ENCODE measurements at regions not wholly inside any gene's neighbourhood (a gene's known extent, or its start where the extent isn't known, plus 50 kb on each side); places are given as distances from the start of the nearest gene placed in this dataset.
"Not testable (repeated sequence)": the region's sequence is repeated elsewhere in the genome, so short reads cannot be mapped to it uniquely, and the experiment has no call there.

DNA sequence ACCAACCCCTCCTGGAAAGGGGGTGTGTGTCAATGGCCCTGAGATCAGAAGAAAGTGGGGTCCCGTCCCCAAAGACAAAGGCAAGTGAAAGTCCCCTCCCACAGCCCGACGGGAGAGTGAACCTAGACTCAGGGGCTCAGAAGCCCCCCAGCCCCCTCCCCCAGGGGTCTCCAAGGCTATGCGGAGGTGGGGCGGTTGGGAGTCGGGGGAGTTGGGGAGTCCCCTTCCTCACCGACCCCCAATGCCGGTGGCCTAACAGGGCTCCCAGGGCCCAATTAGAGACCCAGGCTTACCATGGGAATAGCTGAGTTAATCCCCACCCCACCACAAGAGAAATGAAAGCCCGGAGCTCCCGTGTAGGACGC is 105.4 kb downstream of the SPATA31A6 start:
- H3K4me1 ChIP-seq; DNase-seq (ENCODE audit: low spot score in 2 of 2); H3K4me3 ChIP-seq; H3K9me3 ChIP-seq; H3K27me3 ChIP-seq; H3K36me3 ChIP-seq; intact Hi-C loops (cut with DNase I); H3K27ac ChIP-seq: not testable (repeated sequence)

DNA sequence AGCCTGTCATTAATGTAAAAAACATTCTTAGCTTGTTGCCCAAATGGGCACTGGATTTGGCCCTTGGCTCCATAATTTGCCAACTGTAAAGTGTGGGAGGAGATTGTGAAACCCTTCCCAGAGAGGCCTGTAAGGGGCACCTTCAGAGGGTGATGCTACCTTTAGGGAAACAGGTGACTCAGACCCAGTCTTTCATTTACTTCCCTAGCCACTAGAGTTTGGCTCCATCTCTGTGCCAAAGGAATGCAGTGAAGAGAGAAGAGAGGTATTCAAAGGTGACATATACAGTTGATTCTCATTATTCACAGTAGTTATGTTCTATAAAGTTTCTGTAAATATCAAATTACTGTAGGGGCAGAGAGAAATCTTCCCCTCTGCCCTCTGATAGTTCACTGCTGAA is 116.7 kb downstream of the SPATA31A6 start:
- H3K27ac ChIP-seq; intact Hi-C loops (cut with DNase I); H3K9me3 ChIP-seq; H3K27me3 ChIP-seq; H3K4me1 ChIP-seq; H3K36me3 ChIP-seq; H3K4me3 ChIP-seq; DNase-seq (ENCODE audit: low spot score in 2 of 2): not testable (repeated sequence)

DNA sequence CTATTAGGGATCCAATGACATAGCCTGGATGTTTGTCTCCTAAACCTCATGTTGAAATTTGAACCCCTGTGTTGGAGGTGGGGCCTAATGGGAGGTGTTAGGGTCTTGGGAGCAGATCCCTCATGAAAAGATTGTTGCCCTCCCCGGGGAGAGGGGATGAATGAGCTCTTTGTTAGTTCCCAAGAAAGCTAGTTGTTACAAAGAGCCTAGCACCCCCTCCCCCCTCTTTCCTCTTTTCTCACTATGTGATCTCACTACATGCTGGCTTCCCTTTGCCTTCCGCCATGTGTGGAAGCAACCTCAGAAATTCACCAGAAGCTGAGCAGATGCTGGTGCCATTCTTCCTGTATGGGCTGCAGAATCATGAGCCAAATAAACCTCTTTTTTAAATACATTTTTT is 123.2 kb downstream of the SPATA31A6 start:
- H3K4me1 ChIP-seq; H3K9me3 ChIP-seq; H3K4me3 ChIP-seq; H3K27me3 ChIP-seq; DNase-seq (ENCODE audit: low spot score in 2 of 2); intact Hi-C loops (cut with DNase I); H3K36me3 ChIP-seq; H3K27ac ChIP-seq: not testable (repeated sequence)

DNA sequence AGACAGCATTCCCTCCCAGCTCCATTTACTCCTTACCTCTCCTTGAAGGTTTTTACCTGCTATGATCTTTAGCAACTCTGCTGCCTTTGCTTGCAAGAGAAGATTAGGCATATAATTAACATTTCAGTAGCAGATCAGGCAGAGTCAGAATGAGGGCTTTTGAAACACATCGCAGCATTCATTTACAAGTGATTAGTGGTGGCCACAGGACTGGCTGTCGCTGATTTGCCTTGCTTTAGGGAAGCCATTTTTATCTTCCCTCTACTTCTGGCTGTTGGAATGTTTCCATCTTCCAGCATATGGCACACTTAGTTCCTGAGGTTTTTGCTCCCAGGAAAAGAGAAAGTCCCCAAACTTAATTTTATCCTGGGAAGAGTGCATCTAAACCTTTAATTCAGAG is 124.0 kb downstream of the SPATA31A6 start:
- DNase-seq (ENCODE audit: low spot score in 2 of 2); H3K4me1 ChIP-seq; H3K4me3 ChIP-seq; intact Hi-C loops (cut with DNase I); H3K27ac ChIP-seq; H3K9me3 ChIP-seq; H3K36me3 ChIP-seq; H3K27me3 ChIP-seq: not testable (repeated sequence)

DNA sequence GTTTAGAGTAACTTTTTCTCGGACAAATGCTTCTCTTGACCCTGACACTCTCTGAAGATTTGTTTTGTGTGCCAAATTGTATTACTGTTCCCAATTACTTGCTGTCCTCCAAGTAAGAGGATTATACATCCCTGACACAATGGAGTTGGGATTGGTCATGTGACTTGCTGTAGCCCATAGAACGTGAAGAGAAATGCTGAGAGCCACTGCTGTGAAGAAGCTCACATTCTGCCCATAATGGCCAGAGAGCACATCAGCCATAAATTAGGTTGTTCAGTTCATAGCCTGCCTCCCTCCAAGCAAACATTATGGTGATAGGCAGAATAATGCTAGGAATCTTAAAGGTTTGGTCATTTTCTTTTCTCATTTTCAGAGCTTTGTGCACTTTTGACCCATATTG is 127.5 kb downstream of the SPATA31A6 start:
- H3K9me3 ChIP-seq; H3K36me3 ChIP-seq; DNase-seq (ENCODE audit: low spot score in 2 of 2); H3K4me1 ChIP-seq; H3K27ac ChIP-seq; intact Hi-C loops (cut with DNase I); H3K4me3 ChIP-seq; H3K27me3 ChIP-seq: not testable (repeated sequence)

DNA sequence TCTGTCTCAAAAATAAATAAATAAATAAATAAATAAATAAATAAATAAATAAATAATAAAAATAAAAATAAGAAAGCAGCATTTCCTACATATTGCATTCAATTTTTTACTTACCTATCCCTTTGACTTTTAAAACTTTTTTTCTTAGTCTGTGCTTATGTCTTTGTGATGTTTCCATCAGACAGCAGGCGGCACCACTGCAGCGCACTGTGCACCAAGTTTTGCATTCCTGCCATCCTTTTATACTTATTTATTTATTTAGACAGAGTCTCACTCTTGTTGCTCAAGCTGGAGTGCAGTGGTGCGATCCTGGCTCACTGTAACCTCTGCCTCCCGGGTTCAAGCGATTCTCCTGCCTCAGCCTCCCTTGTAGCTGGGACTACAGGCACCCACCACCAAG is 132.6 kb downstream of the SPATA31A6 start:
- H3K27ac ChIP-seq; intact Hi-C loops (cut with DNase I); H3K27me3 ChIP-seq; H3K4me3 ChIP-seq; H3K9me3 ChIP-seq; DNase-seq (ENCODE audit: low spot score in 2 of 2); H3K36me3 ChIP-seq; H3K4me1 ChIP-seq: not testable (repeated sequence)

DNA sequence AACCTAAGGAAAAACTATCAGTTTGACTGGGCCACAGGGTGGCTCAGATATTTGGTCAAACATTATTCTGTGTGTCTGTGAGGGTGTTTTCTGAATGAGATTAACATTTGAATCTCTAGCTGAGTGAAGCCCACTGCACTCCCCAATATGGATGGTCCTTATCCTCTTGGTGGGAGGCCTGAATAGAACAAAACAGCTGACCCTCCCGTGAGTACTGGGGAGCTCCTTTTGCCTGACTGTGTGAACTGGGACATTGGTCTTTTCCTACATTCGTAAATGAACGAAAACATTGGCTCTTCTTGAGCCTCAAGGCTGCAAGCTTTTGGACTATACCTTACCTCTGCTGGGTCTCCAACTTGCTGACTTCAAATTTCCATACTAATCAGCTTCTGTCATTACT is 134.2 kb downstream of the SPATA31A6 start:
- H3K9me3 ChIP-seq; intact Hi-C loops (cut with DNase I); H3K4me1 ChIP-seq; DNase-seq (ENCODE audit: low spot score in 2 of 2); H3K4me3 ChIP-seq; H3K36me3 ChIP-seq; H3K27me3 ChIP-seq; H3K27ac ChIP-seq: not testable (repeated sequence)

DNA sequence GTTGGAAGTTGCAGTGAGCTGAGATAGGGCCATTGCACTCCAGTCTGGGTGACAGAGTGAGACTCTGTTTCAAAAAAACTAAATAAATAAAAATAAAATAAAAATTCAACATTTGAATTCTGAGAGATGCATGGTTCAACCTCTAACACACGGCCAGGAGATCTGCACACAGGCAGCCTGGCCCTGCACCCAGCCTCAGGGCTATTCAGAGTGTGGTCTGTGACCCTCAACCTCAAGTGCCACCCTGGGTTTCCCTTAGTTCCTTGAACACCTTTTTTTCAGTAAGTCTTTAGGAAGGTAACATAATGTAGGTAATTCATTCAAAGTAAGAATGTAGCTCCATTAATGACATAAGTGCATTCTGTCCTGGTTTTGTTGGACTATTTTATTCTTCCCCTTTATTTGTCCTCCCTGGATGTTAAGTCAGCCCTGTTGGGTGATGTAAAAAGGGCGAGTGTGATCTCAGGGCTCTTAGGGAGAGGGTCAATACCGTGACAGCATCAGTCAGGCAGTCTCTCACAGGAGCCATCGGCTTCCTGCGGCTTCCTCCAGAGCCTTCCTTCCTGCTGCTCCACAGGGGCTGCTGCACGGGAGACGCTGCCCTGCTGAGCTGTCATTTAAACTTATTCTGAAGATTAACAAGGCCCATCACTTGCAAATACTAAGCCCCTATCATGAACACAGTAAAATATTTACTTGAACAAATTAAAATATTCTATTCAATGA is 139.8 kb downstream of the SPATA31A6 start:
- H3K4me1 ChIP-seq; H3K4me3 ChIP-seq; H3K36me3 ChIP-seq; DNase-seq (ENCODE audit: low spot score in 2 of 2); H3K27ac ChIP-seq; intact Hi-C loops (cut with DNase I); H3K27me3 ChIP-seq; H3K9me3 ChIP-seq: not testable (repeated sequence)

DNA sequence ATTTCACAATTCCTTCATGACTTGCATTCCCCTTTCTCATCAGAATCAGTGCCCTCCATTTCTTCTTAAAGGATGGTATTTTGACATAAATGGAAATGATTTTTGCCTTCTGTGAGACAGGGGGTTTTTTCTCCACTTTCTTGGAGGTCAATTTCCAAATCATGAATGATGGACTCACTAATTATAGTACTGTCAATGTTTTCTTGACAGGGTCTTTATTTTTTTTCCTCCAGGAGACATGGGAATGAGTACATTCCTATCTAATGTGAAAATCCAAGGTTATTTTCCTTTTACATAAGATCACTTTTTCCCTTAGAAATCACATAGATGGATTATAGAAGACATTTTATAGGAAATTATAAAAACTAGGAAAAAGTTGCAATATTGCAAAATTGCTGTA is 141.7 kb downstream of the SPATA31A6 start:
- intact Hi-C loops (cut with DNase I); H3K4me1 ChIP-seq; H3K9me3 ChIP-seq; H3K4me3 ChIP-seq; H3K36me3 ChIP-seq; DNase-seq (ENCODE audit: low spot score in 2 of 2); H3K27me3 ChIP-seq; H3K27ac ChIP-seq: not testable (repeated sequence)

DNA sequence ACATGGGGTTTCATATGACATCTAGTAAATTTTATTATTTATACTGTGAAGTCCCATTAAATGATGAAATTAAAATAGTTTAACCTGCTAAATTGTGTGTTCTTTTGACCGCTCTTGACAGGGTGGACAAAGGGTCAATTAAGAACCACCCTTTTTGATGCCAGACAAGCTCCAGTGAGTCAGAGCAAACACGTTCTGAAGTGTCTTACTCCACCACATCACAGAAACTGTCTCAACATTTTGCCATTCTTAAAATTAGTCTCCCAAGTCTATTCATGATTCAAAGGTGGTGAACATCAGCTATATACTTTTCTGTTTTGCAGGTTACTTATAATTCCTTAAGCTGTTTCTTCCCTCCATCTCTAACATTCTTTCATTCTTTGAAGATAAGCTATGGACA is 142.1 kb downstream of the SPATA31A6 start:
- intact Hi-C loops (cut with DNase I); H3K27ac ChIP-seq; H3K4me3 ChIP-seq; H3K9me3 ChIP-seq; H3K4me1 ChIP-seq; H3K36me3 ChIP-seq; H3K27me3 ChIP-seq; DNase-seq (ENCODE audit: low spot score in 2 of 2): not testable (repeated sequence)

DNA sequence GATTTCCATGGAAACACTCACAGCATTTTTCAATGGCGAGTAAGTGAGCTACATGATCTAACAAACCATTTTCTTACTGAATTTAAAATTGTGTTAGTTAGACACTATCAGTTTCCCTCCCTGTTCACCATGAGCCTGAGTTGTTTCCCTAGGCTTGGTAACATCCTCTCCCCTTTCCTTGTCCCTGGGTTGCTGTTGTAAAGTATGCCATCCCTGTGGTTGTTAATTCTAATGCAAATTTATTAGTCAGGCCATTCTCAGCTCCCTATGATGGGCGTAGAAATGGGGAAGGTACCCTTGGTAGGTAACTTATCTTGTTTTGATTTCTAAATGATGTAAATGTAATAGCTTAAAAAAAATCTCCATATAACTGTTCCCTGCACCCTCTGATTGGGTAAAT is 143.0 kb downstream of the SPATA31A6 start:
- H3K27me3 ChIP-seq; DNase-seq (ENCODE audit: low spot score in 2 of 2); H3K27ac ChIP-seq; H3K4me3 ChIP-seq; H3K4me1 ChIP-seq; H3K36me3 ChIP-seq; H3K9me3 ChIP-seq; intact Hi-C loops (cut with DNase I): not testable (repeated sequence)

DNA sequence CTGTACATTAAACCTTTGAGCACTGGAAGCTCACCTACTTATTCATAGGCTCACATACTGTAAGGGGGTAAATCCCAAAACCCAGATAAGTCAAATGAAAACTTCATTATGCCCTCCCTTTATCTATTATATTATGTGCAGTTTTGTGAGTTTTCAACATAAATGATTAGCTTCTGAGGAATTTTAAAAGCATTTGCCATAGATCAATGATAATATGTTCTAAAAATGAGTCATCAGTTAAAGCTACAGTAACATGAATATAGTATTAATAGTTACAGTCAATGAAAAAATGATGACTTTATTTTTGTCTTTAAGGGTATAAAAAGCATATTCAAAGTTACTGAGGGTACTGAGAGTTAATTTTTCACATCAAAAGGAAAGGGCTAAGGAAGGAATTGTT is 151.9 kb downstream of the SPATA31A6 start:
- H3K36me3 ChIP-seq; H3K9me3 ChIP-seq; DNase-seq (ENCODE audit: low spot score in 2 of 2); H3K27me3 ChIP-seq; H3K27ac ChIP-seq; H3K4me1 ChIP-seq; intact Hi-C loops (cut with DNase I); H3K4me3 ChIP-seq: not testable (repeated sequence)

DNA sequence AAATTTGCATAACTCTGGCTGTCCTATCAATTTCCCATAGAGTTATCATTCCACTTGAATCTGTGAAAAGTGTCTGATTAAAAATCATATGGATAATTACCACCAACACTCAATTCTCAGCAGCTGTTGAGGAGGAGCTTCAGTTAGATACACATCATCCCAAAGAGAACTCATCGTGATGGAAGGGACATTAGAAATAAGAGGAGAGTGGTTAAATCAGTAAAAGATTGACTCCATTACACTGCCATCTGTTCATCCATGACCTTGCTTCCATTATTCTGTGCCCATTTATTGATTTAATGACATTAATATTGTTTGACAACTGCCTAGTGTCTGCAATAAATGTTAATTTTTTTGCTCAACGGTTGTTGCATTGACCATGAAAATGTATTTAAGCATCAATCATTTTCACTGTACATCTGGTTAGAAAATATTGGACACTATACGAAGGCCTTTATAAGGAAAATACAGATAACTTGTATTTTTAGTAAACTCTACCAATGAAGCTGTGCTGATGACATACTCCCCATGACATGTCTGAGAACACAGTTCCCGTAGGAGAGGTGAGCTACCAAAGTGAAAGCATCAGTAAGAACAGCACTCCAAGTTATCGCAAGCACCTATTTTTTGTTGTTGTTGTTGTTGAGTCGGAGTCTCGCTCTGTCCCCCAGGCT is 152.7 kb downstream of the SPATA31A6 start:
- DNase-seq (ENCODE audit: low spot score in 2 of 2); H3K36me3 ChIP-seq; H3K9me3 ChIP-seq; H3K4me3 ChIP-seq; intact Hi-C loops (cut with DNase I); H3K27me3 ChIP-seq; H3K27ac ChIP-seq; H3K4me1 ChIP-seq: not testable (repeated sequence)

DNA sequence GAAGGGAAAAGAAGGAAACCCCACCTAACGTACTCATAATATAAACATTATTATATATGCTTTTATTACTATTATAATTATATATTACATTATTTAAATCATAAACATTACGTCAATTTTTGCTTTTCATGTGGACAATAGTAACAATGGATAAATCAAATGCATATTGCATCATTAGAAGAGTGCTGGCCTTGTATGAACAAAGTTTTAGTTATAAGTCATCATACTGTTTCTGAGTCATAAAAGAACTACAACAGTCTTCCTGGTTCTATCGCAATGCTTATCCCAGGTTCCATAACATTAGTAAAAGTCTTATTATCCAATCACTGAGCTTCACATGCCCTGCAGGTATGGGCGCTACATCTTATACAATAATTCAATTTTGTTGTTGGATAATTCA is 154.8 kb downstream of the SPATA31A6 start:
- H3K36me3 ChIP-seq; H3K4me3 ChIP-seq; DNase-seq (ENCODE audit: low spot score in 2 of 2); H3K27ac ChIP-seq; H3K9me3 ChIP-seq; H3K27me3 ChIP-seq; H3K4me1 ChIP-seq; intact Hi-C loops (cut with DNase I): not testable (repeated sequence)
